K562 (cell line): ENCODE measurements at regions not wholly inside any gene's neighbourhood (a gene's known extent, or its start where the extent isn't known, plus 50 kb on each side); places are given as distances from the start of the nearest gene placed in this dataset.

Experiments
- KDM5B ChIP-seq: fragments of 200-600 bp; sonication (generic); IDR thresholded peaks from 2 replicates; pipeline ENCODE4 v1.6.1; 2012; ENCODE audit warnings: low read depth, mild to moderate bottlenecking, moderate library complexity, low read length, control low read depth, inconsistent platforms; ENCODE audit not compliant: insufficient replicate concordance
- PHF8 ChIP-seq: fragments of 200-600 bp; sonication (generic); IDR thresholded peaks from 2 replicates; pipeline ENCODE4 v1.6.1; 2012; ENCODE audit warnings: mixed run types, mild to moderate bottlenecking, inconsistent platforms, low read length, moderate library complexity, borderline replicate concordance
- TF ChIP-seq, protein P1 (sequence below): sonication (generic); formaldehyde crosslinking; IDR thresholded peaks from 2 replicates; pipeline ENCODE4 v1.8.0; 2023; ENCODE audit warnings: missing genetic modification reagents, mild to moderate bottlenecking, borderline replicate concordance
- TF ChIP-seq, protein P2 (sequence below): sonication (generic); formaldehyde crosslinking; IDR thresholded peaks from 2 replicates; pipeline ENCODE4 v1.8.0; 2022; ENCODE audit warnings: mild to moderate bottlenecking, missing genetic modification reagents, borderline replicate concordance

DNA sequence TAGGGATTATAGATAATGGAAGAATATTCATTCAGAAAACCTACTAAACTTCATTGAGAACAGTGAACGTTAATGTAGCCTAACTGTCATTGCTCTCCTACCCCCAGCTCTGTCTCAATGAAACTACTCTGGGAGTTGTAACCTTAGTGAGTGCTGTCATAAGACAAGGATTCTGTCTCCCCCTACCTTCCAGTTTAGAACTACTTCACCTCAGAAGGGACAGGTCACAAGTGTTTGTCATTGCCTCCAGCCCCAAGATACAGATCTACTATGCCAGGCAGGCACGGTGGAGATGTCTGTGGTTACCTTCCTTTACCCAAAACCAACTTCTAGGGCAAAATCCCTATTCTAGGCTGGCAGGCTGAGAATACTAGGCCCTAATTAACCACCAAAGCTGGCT, 833.1 kb upstream of the SEL1L start (continued):
- TF ChIP-seq, protein P1, sequence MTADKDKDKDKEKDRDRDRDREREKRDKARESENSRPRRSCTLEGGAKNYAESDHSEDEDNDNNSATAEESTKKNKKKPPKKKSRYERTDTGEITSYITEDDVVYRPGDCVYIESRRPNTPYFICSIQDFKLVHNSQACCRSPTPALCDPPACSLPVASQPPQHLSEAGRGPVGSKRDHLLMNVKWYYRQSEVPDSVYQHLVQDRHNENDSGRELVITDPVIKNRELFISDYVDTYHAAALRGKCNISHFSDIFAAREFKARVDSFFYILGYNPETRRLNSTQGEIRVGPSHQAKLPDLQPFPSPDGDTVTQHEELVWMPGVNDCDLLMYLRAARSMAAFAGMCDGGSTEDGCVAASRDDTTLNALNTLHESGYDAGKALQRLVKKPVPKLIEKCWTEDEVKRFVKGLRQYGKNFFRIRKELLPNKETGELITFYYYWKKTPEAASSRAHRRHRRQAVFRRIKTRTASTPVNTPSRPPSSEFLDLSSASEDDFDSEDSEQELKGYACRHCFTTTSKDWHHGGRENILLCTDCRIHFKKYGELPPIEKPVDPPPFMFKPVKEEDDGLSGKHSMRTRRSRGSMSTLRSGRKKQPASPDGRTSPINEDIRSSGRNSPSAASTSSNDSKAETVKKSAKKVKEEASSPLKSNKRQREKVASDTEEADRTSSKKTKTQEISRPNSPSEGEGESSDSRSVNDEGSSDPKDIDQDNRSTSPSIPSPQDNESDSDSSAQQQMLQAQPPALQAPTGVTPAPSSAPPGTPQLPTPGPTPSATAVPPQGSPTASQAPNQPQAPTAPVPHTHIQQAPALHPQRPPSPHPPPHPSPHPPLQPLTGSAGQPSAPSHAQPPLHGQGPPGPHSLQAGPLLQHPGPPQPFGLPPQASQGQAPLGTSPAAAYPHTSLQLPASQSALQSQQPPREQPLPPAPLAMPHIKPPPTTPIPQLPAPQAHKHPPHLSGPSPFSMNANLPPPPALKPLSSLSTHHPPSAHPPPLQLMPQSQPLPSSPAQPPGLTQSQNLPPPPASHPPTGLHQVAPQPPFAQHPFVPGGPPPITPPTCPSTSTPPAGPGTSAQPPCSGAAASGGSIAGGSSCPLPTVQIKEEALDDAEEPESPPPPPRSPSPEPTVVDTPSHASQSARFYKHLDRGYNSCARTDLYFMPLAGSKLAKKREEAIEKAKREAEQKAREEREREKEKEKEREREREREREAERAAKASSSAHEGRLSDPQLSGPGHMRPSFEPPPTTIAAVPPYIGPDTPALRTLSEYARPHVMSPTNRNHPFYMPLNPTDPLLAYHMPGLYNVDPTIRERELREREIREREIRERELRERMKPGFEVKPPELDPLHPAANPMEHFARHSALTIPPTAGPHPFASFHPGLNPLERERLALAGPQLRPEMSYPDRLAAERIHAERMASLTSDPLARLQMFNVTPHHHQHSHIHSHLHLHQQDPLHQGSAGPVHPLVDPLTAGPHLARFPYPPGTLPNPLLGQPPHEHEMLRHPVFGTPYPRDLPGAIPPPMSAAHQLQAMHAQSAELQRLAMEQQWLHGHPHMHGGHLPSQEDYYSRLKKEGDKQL, result no peak
- TF ChIP-seq KDM5B (no peak), PHF8 (no peak)
- TF ChIP-seq, protein P2, sequence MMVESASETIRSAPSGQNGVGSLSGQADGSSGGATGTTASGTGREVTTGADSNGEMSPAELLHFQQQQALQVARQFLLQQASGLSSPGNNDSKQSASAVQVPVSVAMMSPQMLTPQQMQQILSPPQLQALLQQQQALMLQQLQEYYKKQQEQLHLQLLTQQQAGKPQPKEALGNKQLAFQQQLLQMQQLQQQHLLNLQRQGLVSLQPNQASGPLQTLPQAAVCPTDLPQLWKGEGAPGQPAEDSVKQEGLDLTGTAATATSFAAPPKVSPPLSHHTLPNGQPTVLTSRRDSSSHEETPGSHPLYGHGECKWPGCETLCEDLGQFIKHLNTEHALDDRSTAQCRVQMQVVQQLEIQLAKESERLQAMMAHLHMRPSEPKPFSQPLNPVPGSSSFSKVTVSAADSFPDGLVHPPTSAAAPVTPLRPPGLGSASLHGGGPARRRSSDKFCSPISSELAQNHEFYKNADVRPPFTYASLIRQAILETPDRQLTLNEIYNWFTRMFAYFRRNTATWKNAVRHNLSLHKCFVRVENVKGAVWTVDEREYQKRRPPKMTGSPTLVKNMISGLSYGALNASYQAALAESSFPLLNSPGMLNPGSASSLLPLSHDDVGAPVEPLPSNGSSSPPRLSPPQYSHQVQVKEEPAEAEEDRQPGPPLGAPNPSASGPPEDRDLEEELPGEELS (CRISPR knock-in tag), result no peak
